GM23338 (cell line): ENCODE measurements at regions not wholly inside any gene's neighbourhood (a gene's known extent, or its start where the extent isn't known, plus 50 kb on each side); places are given as distances from the start of the nearest gene placed in this dataset.

Source experiments
- ATAC-seq: fragments of 200-7000 bp; cut with Tn5 transposase; 3 replicates; pipeline ENCODE4 v1.9.1; 2020
- DNase-seq: peaks from one replicate; pipeline ENCODE4 v3.0.0-alpha.2; 2015; ENCODE audit warnings: low spot score
- H2AFZ ChIP-seq: fragments of 200-600 bp; sonication (generic); 2 replicates; pipeline ENCODE4 v1.8.0; 2016; ENCODE audit warnings: antibody characterized with exemption, mild to moderate bottlenecking, moderate library complexity
- H3F3A ChIP-seq: fragments of 200-600 bp; sonication (generic); replicated peaks from 2 replicates; pipeline ENCODE4 v1.8.0; 2017; ENCODE audit warnings: antibody characterized with exemption, mixed run types, low read depth
- H3K27ac ChIP-seq: fragments of 200-600 bp; sonication (generic); 2 replicates; pipeline ENCODE4 v1.6.1; 2016; ENCODE audit warnings: low read depth
- H3K27me3 ChIP-seq: fragments of 200-600 bp; sonication (generic); 2 replicates; pipeline ENCODE4 v1.8.0; 2016; ENCODE audit warnings: mild to moderate bottlenecking, mixed run types, moderate library complexity; ENCODE audit not compliant: insufficient read depth
- H3K36me3 ChIP-seq: fragments of 200-600 bp; sonication (generic); 2 replicates; pipeline ENCODE4 v1.8.0; 2016; ENCODE audit warnings: mild to moderate bottlenecking; ENCODE audit not compliant: insufficient read depth
- H3K4me1 ChIP-seq: fragments of 200-600 bp; sonication (generic); 2 replicates; pipeline ENCODE4 v1.8.0; 2016; ENCODE audit warnings: mild to moderate bottlenecking, moderate library complexity; ENCODE audit not compliant: insufficient read depth
- H3K4me2 ChIP-seq: fragments of 200-600 bp; sonication (generic); 2 replicates; pipeline ENCODE4 v1.7.1; 2017; ENCODE audit warnings: mixed run types
- H3K4me3 ChIP-seq: fragments of 200-600 bp; sonication (generic); 2 replicates; pipeline ENCODE4 v1.6.1; 2016; ENCODE audit warnings: mixed run types
- H3K79me2 ChIP-seq: fragments of 200-600 bp; sonication (generic); replicated peaks from 2 replicates; pipeline ENCODE4 v1.8.0; 2017; ENCODE audit warnings: mild to moderate bottlenecking; ENCODE audit not compliant: insufficient read depth
- H3K9me2 ChIP-seq: fragments of 200-600 bp; sonication (generic); 2 replicates; pipeline ENCODE4 v1.8.0; 2017; ENCODE audit not compliant: insufficient read depth
- H4K20me1 ChIP-seq: fragments of 200-600 bp; sonication (generic); replicated peaks from 2 replicates; pipeline ENCODE4 v1.8.0; 2017; ENCODE audit warnings: mild to moderate bottlenecking; ENCODE audit not compliant: insufficient read depth
- H3K27ac Mint-ChIP-seq: 2 replicates; pipeline ENCODE4 v1.8.0; 2020; ENCODE audit warnings: inconsistent platforms, mild to moderate bottlenecking, moderate library complexity, mixed read lengths
- H3K27me3 Mint-ChIP-seq: 3 replicates; pipeline ENCODE4 v1.8.0; 2022; ENCODE audit warnings: low read depth, mild to moderate bottlenecking, moderate library complexity, mixed read lengths, inconsistent platforms; ENCODE audit not compliant: insufficient read depth, poor library complexity
- H3K36me3 Mint-ChIP-seq: 3 replicates; pipeline ENCODE4 v1.8.0; 2021; ENCODE audit warnings: low read depth, mild to moderate bottlenecking, inconsistent platforms, moderate library complexity, mixed read lengths
- H3K4me1 Mint-ChIP-seq: 3 replicates; pipeline ENCODE4 v1.8.0; 2020; ENCODE audit warnings: mild to moderate bottlenecking, inconsistent platforms, mixed read lengths
- H3K4me3 Mint-ChIP-seq: 3 replicates; pipeline ENCODE4 v1.8.0; 2021; ENCODE audit warnings: moderate library complexity, mild to moderate bottlenecking, inconsistent platforms, mixed read lengths
- H3K9me3 Mint-ChIP-seq: 3 replicates; pipeline ENCODE4 v1.8.0; 2020; ENCODE audit warnings: moderate library complexity, mild to moderate bottlenecking, inconsistent platforms, mixed read lengths
- CREB1 ChIP-seq: fragments of 250-450 bp; sonication (Bioruptor Pico); IDR thresholded peaks from 2 replicates; pipeline ENCODE4 v1.5.0; 2020; ENCODE audit warnings: low read depth, mild to moderate bottlenecking, moderate library complexity
- CTCF ChIP-seq, 2 experiments: fragments of 200-600 bp in 1 of 2; sonication (generic) in 1 of 2; conservative IDR thresholded peaks; 2 replicates each; pipeline versions ENCODE4 v1.5.1 to v1.6.1; 2016 to 2017; ENCODE audit warnings: antibody characterized with exemption in 2 of 2, low read depth in 2 of 2, mild to moderate bottlenecking in 2 of 2, moderate library complexity in 1 of 2
- ETS1 ChIP-seq: IDR thresholded peaks from 2 replicates; pipeline ENCODE4 v1.6.1; 2016; ENCODE audit warnings: antibody characterized with exemption
- EZH2 ChIP-seq: fragments of 200-600 bp; sonication (generic); IDR thresholded peaks from one replicate; pipeline ENCODE4 v1.8.0; 2017; ENCODE audit warnings: antibody characterized with exemption, mild to moderate bottlenecking, low read depth; ENCODE audit not compliant: unreplicated experiment
- EZH2phosphoT487 ChIP-seq: fragments of 200-600 bp; sonication (generic); IDR thresholded peaks from one replicate; pipeline ENCODE4 v1.8.1; 2018; ENCODE audit warnings: antibody characterized with exemption; ENCODE audit not compliant: unreplicated experiment
- JUNB ChIP-seq: IDR thresholded peaks from one replicate; pipeline ENCODE4 v1.6.1; 2016; ENCODE audit warnings: antibody characterized with exemption; ENCODE audit not compliant: unreplicated experiment
- NANOG ChIP-seq: IDR thresholded peaks from 2 replicates; pipeline ENCODE4 v1.6.1; 2016; ENCODE audit warnings: antibody characterized with exemption, borderline replicate concordance
- POLR2AphosphoS5 ChIP-seq: IDR thresholded peaks from 2 replicates; pipeline ENCODE4 v1.6.1; 2016; ENCODE audit warnings: antibody characterized with exemption, low read depth
- REST ChIP-seq: IDR thresholded peaks from one replicate; pipeline ENCODE4 v1.6.1; 2018; ENCODE audit warnings: antibody characterized with exemption; ENCODE audit not compliant: unreplicated experiment
- ZNF114 ChIP-seq: fragments of 250-450 bp; sonication (Bioruptor Pico); IDR thresholded peaks from 2 replicates; pipeline ENCODE4 v1.5.0; 2020; ENCODE audit warnings: mild to moderate bottlenecking, moderate library complexity
- ZNF331 ChIP-seq: fragments of 250-450 bp; sonication (Bioruptor Pico); IDR thresholded peaks from 2 replicates; pipeline ENCODE4 v1.5.0; 2020; ENCODE audit warnings: low read depth, mild to moderate bottlenecking, moderate library complexity
- ZNF462 ChIP-seq: fragments of 250-450 bp; sonication (Bioruptor Pico); IDR thresholded peaks from 2 replicates; pipeline ENCODE4 v1.5.0; 2020; ENCODE audit warnings: mild to moderate bottlenecking, moderate library complexity

- H2AFZ ChIP-seq: no peak overlapping the region
- no peaks in the 10 kb centered on the region for H3K9me2 ChIP-seq
- H4K20me1 ChIP-seq: no peaks in the 10 kb centered on the region
- H3K36me3 Mint-ChIP-seq: no peaks in the 10 kb centered on the region
- no peak for DNase-seq
- peak; percentile 36 for ATAC-seq
- no peaks in the 10 kb centered on the region for H3K79me2 ChIP-seq
- H3K4me2 ChIP-seq: no peak overlapping the region; the same call in 1 of the 2 replicates
- H3K27me3 ChIP-seq: no peaks in the 10 kb centered on the region
- H3K4me3 Mint-ChIP-seq: no peak overlapping the region
- H3F3A ChIP-seq: no peaks in the 10 kb centered on the region
- H3K4me1 ChIP-seq: peaks cover 15% of the 10 kb centered on the region; the same call in 1 of the 2 replicates
- no peak overlapping the region for H3K4me3 ChIP-seq
- H3K4me1 Mint-ChIP-seq: peaks cover 27% of the 10 kb centered on the region
- no peak overlapping the region for H3K27ac ChIP-seq
- no peaks in the 10 kb centered on the region for H3K27me3 Mint-ChIP-seq
- H3K27ac Mint-ChIP-seq: no peak overlapping the region
- no peaks in the 10 kb centered on the region for H3K36me3 ChIP-seq
- TF ChIP-seq CREB1 (CRISPR knock-in tag): no peak
- no peak for TF ChIP-seq REST
- TF ChIP-seq EZH2phosphoT487: no peak
- TF ChIP-seq CTCF (conservative IDR thresholded peaks at IDR 0.05; ENCODE audit: low read depth in 2 of 2): no peak
- TF ChIP-seq JUNB: no peak
- no peak for TF ChIP-seq ZNF114 (CRISPR knock-in tag)
- TF ChIP-seq NANOG: no peak
- TF ChIP-seq EZH2: no peak
- TF ChIP-seq POLR2AphosphoS5: no peak
- TF ChIP-seq ZNF331 (CRISPR knock-in tag): no peak
- no peak for TF ChIP-seq ETS1
- TF ChIP-seq ZNF462 (CRISPR knock-in tag): no peak
- no peaks in the 10 kb centered on the region for H3K9me3 Mint-ChIP-seq
Observed at GRCh38 chrX:6383917-6384316, 151.0 kb downstream of the VCX3A start.
